ENCODE measurements at regions not wholly inside any gene's neighbourhood (a gene's known extent, or its start where the extent isn't known, plus 50 kb on each side); places are given as distances from the start of the nearest gene placed in this dataset.

GRCh38 chr9:103802068-103802467, 292.0 kb upstream of the SMC2 start:
- TF ChIP-seq CTCF (IDR thresholded peaks at IDR 0.05 in 4 of 5, conservative IDR thresholded peaks at IDR 0.05 in 1 of 5) (no peak), POLR2A (IDR thresholded peaks at IDR 0.05) (no peak)
